GM12892 (cell line): ENCODE measurements at regions not wholly inside any gene's neighbourhood (a gene's known extent, or its start where the extent isn't known, plus 50 kb on each side); places are given as distances from the start of the nearest gene placed in this dataset.

Source experiments
- POLR2A ChIP-seq: IDR thresholded peaks from 2 replicates; pipeline ENCODE4 v1.6.1; 2011; ENCODE audit warnings: low read depth, low read length, control low read depth
- POLR2AphosphoS5 ChIP-seq: IDR thresholded peaks from 2 replicates; pipeline ENCODE4 v1.6.1; 2011; ENCODE audit warnings: low read depth, low read length, control low read depth
- TAF1 ChIP-seq: IDR thresholded peaks from 2 replicates; pipeline ENCODE4 v1.6.1; 2011; ENCODE audit warnings: low read depth, mild to moderate bottlenecking, control low read depth, low read length, borderline replicate concordance

DNA sequence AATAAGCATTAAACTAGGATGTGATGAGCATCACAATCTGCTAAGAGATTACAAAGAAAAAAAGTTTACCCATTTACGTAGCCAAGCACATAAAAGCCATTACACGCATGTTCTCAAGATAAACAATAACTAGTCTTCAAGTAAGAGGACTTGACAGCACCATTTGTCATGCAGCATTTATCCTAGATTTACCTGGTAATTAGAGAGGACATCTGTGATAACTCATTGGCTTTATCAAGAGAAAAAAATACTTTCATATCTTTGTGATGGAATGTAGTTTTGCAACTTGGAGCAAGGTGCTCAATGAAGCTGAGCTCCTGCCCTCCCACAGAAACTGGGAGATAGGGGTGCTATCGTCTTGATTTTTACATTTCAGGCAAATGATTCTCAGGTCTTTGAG is 1023.7 kb downstream of the FSCB start:
- TF ChIP-seq POLR2A: no peak
- no peak for TF ChIP-seq POLR2AphosphoS5
- TF ChIP-seq TAF1: no peak
